Activated CD4-positive, alpha-beta T cell treated with anti-CD3 and anti-CD28 coated beads for 1 hour (primary cell): ENCODE measurements at regions not wholly inside any gene's neighbourhood (a gene's known extent, or its start where the extent isn't known, plus 50 kb on each side); places are given as distances from the start of the nearest gene placed in this dataset.

Source experiments
- DNase-seq: peaks from one replicate; pipeline ENCODE4 v3.0.0-alpha.2; 2020

- DNase-seq, result no peak
Observed at GRCh38 chr3:72421786-72422185, 426.5 kb downstream of the SHQ1 start.

GRCh38 chr3:72421126-72421525, 427.1 kb downstream of the SHQ1 start:
- DNase-seq, result no peak

- DNase-seq, result no peak
Observed at GRCh38 chr3:72418856-72419255, 429.4 kb downstream of the SHQ1 start.

DNA sequence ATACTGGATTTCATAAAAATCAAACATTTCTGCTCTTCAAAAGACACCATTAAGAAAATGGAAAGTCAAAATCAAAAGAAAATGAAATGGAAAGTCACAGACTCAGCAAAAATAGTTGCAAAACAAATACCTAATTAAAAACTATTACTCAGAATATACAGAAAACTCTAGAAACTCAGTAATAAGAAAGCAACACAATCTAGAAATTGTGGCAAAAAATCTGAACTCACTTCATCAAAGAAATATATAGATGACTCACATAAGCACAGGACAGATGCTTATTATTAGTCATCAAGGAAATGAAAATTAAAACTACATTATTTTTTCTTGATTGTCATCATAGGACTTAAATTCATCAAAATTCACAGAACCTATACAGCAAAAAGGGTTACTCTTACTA, 430.0 kb downstream of the SHQ1 start:
- DNase-seq, result no peak

- DNase-seq, result no peak
Observed at GRCh38 chr3:72414481-72415016, 433.7 kb downstream of the SHQ1 start.

DNA sequence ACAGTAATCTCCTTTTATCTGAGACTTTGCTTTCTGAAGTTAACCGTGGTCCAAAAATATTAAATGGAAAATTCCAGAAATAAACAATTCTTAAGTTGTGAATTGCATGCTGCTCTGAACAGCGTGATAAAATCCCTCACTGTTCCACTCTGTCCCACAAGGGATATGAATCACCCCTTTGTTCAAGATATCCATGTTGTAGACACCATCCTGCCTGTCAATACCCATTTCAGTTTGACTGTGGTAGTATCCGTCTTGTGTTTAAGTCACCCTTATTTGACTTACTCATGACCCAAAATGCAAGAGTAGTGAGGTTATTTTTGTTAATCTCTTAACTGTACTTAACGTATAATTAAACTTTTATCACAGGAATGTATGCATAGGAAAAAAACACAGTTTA, 435.0 kb downstream of the SHQ1 start:
- DNase-seq, result no peak

DNA sequence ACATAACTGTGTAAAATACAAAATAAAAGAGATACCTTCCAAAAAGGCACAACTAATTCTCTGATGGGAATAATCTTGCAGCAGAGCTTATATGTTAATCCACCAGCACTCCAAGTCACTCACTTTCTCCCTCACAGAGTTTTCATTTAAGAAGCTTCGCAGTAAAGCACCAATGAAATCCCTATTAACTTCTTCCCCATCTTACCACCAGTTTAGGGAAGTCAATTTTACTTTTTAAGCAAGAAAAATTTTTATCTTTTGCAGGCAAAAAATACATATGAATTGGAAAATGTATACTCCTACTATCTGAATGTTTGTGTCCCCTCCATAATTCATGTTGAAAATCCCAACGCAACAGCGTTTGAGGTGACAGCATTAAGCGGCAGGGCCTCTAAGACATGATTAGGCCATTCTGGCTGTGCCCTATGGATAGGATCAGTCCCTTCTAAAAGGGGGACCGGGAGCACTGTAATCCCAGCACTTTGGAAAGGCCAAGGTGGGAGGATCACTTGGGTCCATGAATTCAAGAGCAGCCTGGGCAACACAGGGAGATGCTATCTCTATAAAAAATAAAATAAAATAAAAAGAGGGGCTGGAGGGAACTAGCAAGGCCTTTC, 435.8 kb downstream of the SHQ1 start:
- no peak for DNase-seq

GRCh38 chr3:72411843-72412242, 436.4 kb downstream of the SHQ1 start:
- no peak for DNase-seq

DNA sequence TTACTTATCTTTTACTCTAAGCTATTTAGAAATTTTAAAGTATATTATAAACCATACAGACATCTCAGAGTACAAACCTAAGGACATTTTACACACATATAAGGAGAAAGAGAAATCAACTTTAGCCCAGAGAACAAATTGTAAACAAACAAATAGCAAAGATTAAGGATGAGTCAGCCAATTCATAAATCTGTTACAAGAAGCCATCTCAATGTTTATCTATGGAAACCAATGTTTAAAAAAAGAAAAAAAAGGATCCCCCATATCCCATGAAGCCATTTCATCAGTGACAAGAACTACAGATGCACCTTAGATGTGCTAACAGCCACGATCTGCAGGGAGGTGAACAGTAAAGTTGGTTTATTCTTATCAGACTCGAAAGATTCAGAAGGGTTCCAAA, 437.1 kb downstream of the SHQ1 start:
- DNase-seq, result no peak

- DNase-seq, result no peak
Observed at GRCh38 chr3:72408983-72409779, 439.1 kb downstream of the SHQ1 start.

DNA sequence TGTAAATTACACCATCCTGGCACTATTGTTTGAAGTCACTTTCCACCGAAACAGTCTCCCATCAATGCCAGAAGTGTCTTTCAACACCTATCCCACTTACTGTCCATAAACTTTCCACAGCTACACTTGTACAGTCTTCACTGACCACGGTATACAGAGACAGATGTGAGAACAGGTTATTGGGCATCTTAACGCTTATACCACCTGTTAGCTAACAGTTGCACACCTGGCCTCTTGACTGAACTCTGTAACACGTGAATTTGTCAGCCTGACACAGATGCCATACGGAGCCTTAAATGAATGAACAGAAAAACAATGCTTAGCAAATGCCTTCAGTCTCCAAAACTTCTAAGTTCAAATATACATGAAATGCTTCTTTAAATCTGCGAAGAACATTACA, 440.5 kb downstream of the SHQ1 start:
- DNase-seq, result no peak

DNA sequence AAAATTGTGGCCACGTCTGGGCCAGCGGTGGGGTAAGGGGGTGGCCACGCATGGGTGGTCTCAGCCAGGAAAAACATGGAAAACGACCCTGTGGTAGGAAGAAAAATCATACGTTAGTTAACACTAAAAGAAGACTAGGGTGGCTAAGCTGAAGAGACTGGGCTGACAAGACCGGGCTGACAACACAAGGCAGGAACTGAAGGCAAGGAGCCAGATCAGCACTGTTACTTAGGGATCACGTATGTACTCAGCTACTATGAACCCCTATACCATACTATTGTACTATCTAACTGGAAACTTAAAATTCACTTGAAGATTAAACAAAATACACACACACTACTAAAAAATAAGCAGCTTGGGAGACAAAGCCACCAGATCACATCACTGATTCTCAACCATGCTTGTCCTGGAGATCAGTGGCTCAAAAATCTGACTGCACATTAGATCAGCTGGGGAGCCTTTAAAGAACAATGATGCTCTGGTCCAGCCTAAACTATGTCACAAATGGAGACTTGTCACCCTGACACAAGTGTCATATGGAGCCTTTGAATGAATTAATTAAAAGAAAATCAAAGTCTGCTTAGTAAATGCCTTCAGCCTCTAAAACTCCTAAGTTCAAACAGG, 442.2 kb downstream of the SHQ1 start:
- DNase-seq, result no peak

DNA sequence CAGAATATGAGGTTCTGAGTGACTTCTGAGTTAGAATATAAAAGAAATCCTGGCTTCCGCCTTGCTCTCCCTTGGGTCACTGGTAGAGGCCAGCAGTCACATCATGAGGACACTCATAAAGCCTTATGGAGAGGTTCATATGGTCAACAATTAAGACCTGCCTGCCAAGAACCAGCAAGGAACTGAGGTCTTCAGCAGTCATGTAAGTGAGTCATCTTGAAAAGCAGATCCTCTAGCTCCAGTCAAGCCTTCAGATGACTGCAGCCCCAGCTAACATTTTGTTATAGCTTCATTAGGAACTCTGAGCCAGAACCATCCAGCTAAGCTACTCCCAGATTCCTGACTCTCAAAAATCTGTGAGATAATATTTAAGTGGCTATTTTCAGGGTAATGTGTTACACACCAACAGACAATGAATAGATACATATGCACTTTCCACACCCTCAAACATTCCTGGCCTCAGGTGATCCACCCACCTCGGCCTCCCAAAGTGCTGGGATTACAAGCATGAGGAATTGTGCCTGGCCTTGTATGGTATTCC, 447.2 kb downstream of the SHQ1 start:
- DNase-seq, result no peak

- DNase-seq, result no peak
Observed at GRCh38 chr3:72398781-72399180, 449.5 kb downstream of the SHQ1 start.

DNA sequence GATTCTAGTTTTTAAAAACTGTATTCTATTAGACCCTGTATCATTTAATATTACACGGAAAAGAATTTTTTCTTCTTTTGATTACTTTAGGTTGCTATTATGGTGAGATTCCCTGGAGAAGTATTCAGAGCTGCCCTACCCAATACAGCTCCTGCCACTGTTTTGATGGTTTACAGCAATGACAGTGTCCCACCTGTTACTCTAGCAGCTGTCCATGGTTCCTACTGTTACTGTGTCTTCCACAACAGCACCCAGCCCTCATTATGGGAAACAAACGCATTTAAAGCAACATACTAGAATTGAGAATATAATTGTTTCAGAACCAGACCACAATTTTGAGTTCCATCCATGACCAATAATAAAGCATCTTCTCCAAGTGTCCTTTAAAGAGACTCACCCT, 450.7 kb downstream of the SHQ1 start:
- no peak for DNase-seq

DNA sequence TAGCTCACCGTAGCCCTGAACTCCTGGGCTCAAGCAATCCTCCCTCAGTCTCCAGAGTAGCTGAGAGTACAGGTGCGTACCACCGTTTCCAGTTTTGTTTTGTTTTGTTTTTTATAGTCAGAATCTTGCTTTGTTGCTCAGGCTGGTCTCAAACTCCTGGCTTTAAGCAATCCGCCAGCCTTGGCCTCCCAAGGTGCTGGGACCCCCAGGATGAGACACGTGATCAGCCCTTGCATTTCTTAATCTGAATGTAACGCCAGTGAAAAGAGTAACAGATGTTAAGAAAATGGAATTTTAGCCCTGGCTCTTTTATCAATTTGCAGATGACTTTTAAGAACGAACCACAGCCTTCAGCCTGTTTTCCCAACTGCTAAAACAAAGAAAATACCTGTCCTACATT, 451.3 kb downstream of the SHQ1 start:
- no peak for DNase-seq

- DNase-seq, result no peak
Observed at GRCh38 chr3:72395776-72396311, 452.4 kb downstream of the SHQ1 start.

- no peak for DNase-seq
Observed at GRCh38 chr3:72393455-72393854, 454.8 kb downstream of the SHQ1 start.

- DNase-seq, result no peak
Observed at GRCh38 chr3:72391659-72392058, 456.6 kb downstream of the SHQ1 start.

- no peak for DNase-seq
Observed at GRCh38 chr3:72390841-72391240, 457.4 kb downstream of the SHQ1 start.

GRCh38 chr3:72388644-72389043, 459.6 kb downstream of the SHQ1 start:
- no peak for DNase-seq

- no peak for DNase-seq
Observed at GRCh38 chr3:72388117-72388516, 460.1 kb downstream of the SHQ1 start.

DNA sequence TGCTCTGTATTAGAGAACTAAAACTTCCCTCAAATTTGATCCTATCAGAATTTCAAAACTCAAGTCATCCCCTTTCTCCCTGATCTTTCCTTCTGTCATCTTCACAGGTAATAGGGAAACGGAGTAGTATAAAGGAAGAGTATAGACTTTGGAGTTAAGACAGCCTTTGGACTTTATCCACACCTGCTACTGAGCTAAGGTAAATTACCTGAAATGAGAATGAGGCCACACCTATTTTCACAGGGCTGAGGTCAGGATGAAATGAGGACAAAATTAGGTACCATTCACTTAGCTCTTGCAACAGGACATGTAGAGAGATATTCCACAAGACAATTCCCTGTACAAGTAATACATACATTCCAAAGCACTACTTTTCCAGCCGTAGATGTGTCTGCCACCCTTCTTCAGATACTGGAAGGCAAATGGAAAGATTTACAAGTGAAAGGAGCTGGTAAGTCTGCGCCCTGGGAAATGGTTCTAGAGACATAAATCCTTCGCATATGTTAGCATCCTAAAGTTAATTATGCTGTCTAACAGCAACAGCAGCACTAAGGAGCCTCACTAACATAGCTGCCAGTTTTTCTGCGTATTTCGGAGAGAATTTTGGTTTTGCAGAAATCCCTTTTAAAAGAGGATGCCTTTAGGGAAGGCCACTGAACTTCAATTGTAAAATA, 461.8 kb downstream of the SHQ1 start:
- DNase-seq, result no peak
